Right lobe of liver (tissue), 6 donors: ENCODE measurements at regions not wholly inside any gene's neighbourhood (a gene's known extent, or its start where the extent isn't known, plus 50 kb on each side); places are given as distances from the start of the nearest gene placed in this dataset.

ENCODE experiments used
- ATAC-seq, 4 donors: fragments of 200-7000 bp; cut with Tn5 transposase; one replicate each; pipeline ENCODE4 v1.9.1; 2020; ENCODE audit warnings: mild to moderate bottlenecking in 4 of 4, moderate library complexity in 4 of 4
- DNase-seq, 3 donors: peaks; one replicate each; pipeline ENCODE4 v3.0.0-alpha.2; 2020
- H3K27ac ChIP-seq, 3 donors: fragments of 200-600 bp; one replicate each; pipeline ENCODE4 v1.8.0; 2022
- H3K27me3 ChIP-seq, 2 donors: fragments of 200-600 bp; one replicate each; pipeline ENCODE4 v1.8.0; 2022
- H3K36me3 ChIP-seq, 4 donors: fragments of 200-600 bp; sonication (generic) in 1 of 4; one replicate each; pipeline versions ENCODE4 v1.5.1 to v1.8.0; 2017 to 2022; ENCODE audit warnings: control low read depth in 1 of 4
- H3K4me1 ChIP-seq, 4 donors: fragments of 200-600 bp; sonication (generic) in 1 of 4; one replicate each; pipeline versions ENCODE4 v1.5.1 to v1.8.0; 2017 to 2022; ENCODE audit warnings: control low read depth in 1 of 4
- H3K4me3 ChIP-seq, 3 donors: fragments of 200-600 bp; one replicate each; pipeline ENCODE4 v1.8.0; 2022
- H3K9me3 ChIP-seq, 4 donors: fragments of 200-600 bp; sonication (generic) in 1 of 4; one replicate each; pipeline versions ENCODE4 v1.5.1 to v1.8.0; 2017 to 2022; ENCODE audit warnings: control low read depth in 1 of 4
- POLR2A ChIP-seq: fragments of 450-650 bp; IDR thresholded peaks from one replicate; pipeline ENCODE4 v1.6.1; 2017; ENCODE audit warnings: antibody characterized with exemption, mild to moderate bottlenecking
- WGBS: methylation state at CpG from one replicate; pipeline ENCODE4 v1.1.6; 2018; ENCODE audit warnings: low coverage, low lambda C conversion rate; ENCODE audit not compliant: insufficient coverage; ENCODE audit errors: missing lambda C conversion rate; 5-methylcytosine and 5-hydroxymethylcytosine counted together
- intact Hi-C, 2 donors: fragments of 100-400 bp; cut with DNase I; formaldehyde crosslinking; loops; one replicate each; pipeline versions ENCODE4 v1.11.2 to v1.14.1; 2022
- TF ChIP-seq, protein P1 (sequence below), 4 donors: fragments of 200-600 bp in 3 of 4; fragments of 450-650 bp in 1 of 4; IDR thresholded peaks; one replicate each; pipeline versions ENCODE4 v1.5.1 to v1.8.0; 2016 to 2022; ENCODE audit warnings: antibody characterized with exemption in 4 of 4, mild to moderate bottlenecking in 2 of 4
- donor health status: DM: no; HTN: yes; CAD: no.
- donor health status: DM: no; HTN: no; CAD: no.
- donor health status: DM: no; HTN: no; CAD: no.
- donor health status: DM: no; HTN: yes; CAD: no.
- donor health status: DM: no; HTN: yes; CAD: no.

DNA sequence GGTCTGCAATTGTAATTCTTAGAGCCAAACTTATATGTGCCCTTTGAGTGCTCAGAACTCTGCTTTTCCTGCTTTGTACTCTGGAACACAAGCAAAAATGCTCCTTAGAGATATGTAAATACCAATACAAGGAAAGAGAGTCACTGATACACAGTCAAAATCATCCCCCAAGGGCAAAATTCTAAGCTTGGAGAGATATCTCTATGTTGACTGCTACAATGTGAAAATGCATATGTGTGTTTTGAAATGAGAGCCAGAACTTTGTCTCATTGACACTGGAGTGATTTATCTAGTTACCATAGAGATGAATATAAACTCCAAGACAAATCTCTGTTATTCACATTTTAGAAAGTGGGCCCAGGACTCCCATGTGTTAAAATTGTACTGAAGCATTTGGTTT lies 494.8 kb upstream of the SLITRK1 start:
- no peaks in the 10 kb centered on the region for H3K27me3 ChIP-seq
- no peak for DNase-seq
- ATAC-seq: no peak

DNA sequence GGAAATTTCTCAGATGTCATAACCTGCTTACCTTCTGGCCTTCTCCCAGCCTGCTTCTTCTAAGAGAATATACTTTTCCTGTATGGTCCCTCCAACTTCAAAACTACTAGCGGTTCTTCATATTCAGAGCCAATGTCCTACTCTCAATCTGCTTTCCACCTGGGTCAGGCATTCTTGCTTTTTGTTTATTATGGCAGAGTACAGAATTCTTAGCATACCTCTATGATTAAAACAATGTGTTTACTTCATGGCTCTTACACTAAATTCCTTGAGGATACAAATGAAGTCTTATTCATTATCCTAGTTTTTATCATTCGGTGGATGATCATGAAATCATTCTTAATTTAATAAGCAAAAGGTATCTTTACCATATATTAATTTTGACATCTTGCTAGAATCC lies 484.2 kb upstream of the SLITRK1 start:
- Histone ChIP-seq H3K27ac (no peak overlapping the region), H3K4me1 (no peaks in the 10 kb centered on the region), H3K27me3 (no peaks in the 10 kb centered on the region), H3K9me3 (no peaks in the 10 kb centered on the region), H3K4me3 (no peak overlapping the region), H3K36me3 (no peaks in the 10 kb centered on the region)
- WGBS: 65% methylated on average over 2 of the region's 2 CpGs
- ATAC-seq (no peak), DNase-seq (no peak)
- intact Hi-C loops: no loop called here
- TF ChIP-seq, protein P1, sequence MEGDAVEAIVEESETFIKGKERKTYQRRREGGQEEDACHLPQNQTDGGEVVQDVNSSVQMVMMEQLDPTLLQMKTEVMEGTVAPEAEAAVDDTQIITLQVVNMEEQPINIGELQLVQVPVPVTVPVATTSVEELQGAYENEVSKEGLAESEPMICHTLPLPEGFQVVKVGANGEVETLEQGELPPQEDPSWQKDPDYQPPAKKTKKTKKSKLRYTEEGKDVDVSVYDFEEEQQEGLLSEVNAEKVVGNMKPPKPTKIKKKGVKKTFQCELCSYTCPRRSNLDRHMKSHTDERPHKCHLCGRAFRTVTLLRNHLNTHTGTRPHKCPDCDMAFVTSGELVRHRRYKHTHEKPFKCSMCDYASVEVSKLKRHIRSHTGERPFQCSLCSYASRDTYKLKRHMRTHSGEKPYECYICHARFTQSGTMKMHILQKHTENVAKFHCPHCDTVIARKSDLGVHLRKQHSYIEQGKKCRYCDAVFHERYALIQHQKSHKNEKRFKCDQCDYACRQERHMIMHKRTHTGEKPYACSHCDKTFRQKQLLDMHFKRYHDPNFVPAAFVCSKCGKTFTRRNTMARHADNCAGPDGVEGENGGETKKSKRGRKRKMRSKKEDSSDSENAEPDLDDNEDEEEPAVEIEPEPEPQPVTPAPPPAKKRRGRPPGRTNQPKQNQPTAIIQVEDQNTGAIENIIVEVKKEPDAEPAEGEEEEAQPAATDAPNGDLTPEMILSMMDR (IDR thresholded peaks at IDR 0.05): no peak
- TF ChIP-seq POLR2A: no peak

More for the DNA sequence above, 494.8 kb upstream of the SLITRK1 start:
- TF ChIP-seq, protein P1 (IDR thresholded peaks at IDR 0.05): no peak
- TF ChIP-seq POLR2A: no peak
- intact Hi-C loops: no loop called here
- Histone ChIP-seq H3K4me3 (no peak overlapping the region), H3K27ac (no peak overlapping the region), H3K4me1 (no peaks in the 10 kb centered on the region), H3K9me3 (no peaks in the 10 kb centered on the region), H3K36me3 (no peaks in the 10 kb centered on the region)

DNA sequence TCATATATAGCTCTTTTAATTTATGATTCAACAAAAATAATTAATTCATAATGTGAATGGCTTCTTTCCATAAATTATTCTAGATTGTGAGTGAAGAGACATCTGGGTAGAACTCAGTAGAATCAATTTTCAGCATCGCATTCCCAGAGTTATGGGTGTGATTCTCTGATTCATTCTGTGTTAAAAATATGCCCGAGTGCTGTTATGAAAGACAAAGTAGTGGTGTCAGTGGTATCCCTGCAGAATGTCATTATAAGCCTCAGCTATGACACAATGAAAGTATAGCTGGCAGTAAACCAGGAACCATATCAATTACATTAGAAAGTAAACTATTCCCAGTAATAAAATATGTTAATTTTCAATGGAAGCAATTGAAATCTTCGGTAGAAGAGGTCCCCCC lies 480.5 kb upstream of the SLITRK1 start:
- Histone ChIP-seq H3K27me3 (no peaks in the 10 kb centered on the region), H3K27ac (no peak overlapping the region), H3K4me3 (no peak overlapping the region), H3K36me3 (no peaks in the 10 kb centered on the region), H3K9me3 (no peaks in the 10 kb centered on the region), H3K4me1 (no peaks in the 10 kb centered on the region)
- 22% methylated on average over 3 of the region's 3 CpGs for WGBS
- intact Hi-C loops: no loop called here
- TF ChIP-seq, protein P1 (IDR thresholded peaks at IDR 0.05): no peak
- TF ChIP-seq POLR2A: no peak
- DNase-seq (no peak), ATAC-seq (no peak)

DNA sequence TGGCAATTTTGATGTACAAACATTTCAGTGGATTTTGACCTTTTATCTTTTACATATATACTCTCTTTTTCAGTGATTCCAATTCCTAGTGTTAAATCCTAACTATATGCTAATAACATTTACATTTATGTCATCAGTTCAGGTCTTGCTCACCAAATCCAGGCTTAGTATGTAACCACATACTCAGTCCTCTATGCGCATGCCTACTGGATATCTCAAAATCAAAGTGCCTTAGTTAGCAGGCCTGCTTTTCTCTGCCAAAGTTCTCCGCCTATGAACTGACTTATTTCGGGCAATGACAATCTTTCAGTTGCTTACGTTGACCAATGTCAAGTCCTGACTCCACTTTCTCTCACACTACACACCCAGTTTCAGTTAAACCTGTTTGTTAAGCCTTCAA lies 478.5 kb upstream of the SLITRK1 start:
- WGBS: 91% methylated on average over 4 of the region's 4 CpGs
- intact Hi-C loops: no loop called here
- no peak for TF ChIP-seq POLR2A
- TF ChIP-seq, protein P1 (IDR thresholded peaks at IDR 0.05): no peak
- Histone ChIP-seq H3K36me3 (no peaks in the 10 kb centered on the region), H3K4me1 (no peaks in the 10 kb centered on the region), H3K4me3 (no peak overlapping the region), H3K27ac (no peak overlapping the region), H3K9me3 (no peaks in the 10 kb centered on the region), H3K27me3 (no peaks in the 10 kb centered on the region)
- DNase-seq: no peak
- ATAC-seq: no peak

DNA sequence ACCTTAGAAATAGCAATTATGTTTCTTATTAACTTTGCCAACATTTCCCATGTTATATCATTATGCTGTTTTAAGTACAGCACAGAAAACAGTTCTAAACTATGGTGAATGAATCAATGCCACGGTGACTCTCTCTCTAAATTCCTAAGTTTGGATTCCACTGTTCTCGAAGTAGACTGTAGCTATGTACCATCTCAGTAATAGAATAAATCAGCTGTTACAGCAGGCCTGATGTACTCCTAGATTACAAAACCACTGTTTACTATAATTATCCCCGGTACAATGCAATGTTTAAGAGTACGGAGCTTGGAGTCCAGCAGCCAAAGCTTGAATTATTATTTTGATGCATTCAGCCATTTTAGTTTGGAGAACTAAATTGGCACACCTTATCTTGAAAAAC lies 476.3 kb upstream of the SLITRK1 start:
- ATAC-seq (no peak), DNase-seq (no peak)
- Histone ChIP-seq H3K4me3 (no peak overlapping the region), H3K4me1 (no peaks in the 10 kb centered on the region), H3K36me3 (no peaks in the 10 kb centered on the region), H3K27ac (no peak overlapping the region), H3K9me3 (no peaks in the 10 kb centered on the region), H3K27me3 (no peaks in the 10 kb centered on the region)
- intact Hi-C loops: no loop called here
- TF ChIP-seq, protein P1 (IDR thresholded peaks at IDR 0.05): no peak
- no peak for TF ChIP-seq POLR2A
- 68% methylated on average over 4 of the region's 4 CpGs for WGBS
